NCI-H446 treated with DMSO at 0.1 percent for 48 hours (cell line): ENCODE measurements at regions not wholly inside any gene's neighbourhood (a gene's known extent, or its start where the extent isn't known, plus 50 kb on each side); places are given as distances from the start of the nearest gene placed in this dataset.
"Not testable (repeated sequence)": the region's sequence is repeated elsewhere in the genome, so short reads cannot be mapped to it uniquely, and the experiment has no call there.

ENCODE experiments used
- DNase-seq: peaks from one replicate; lab custom pipeline; 2025; lab: John Stamatoyannopoulos, UW

DNA sequence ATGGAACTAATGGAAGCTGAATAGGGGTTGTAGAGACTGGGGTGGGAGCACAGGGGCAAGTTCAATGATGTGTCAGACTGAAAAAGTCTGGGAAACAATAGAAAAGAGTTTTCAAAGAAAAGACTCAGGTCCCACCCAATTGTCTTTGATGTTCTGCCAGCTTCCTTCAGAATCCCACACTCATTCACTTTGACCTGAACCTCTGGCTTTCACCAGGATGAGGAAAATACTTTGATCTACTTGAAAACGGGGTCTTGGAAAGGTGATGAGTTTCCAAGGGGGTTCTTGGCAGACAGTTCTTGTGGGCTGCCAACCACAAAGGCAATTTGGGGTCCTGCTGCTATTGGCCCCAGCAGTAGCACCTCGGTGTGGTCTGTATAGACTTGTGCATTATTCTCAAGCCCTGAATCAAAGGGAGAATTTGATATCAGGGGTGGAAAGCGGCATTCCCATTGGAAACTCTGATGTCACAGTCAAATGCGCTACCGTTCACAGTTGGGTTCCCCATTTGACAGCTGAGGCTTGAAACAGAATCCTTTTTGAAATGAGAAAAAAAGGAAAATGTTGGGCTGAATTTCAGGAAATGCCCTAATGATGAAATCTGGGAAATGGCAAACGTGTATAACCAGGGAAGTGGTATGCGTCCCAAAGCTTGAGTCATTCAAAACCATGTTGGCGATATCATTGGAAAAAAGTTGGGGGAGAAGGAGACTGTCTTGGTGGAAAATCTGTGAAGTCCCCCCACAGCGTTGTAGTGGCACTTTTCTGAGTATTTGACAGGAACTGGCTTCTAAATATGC, 229.2 kb upstream of the LRTM1 start:
- no peak for DNase-seq

DNA sequence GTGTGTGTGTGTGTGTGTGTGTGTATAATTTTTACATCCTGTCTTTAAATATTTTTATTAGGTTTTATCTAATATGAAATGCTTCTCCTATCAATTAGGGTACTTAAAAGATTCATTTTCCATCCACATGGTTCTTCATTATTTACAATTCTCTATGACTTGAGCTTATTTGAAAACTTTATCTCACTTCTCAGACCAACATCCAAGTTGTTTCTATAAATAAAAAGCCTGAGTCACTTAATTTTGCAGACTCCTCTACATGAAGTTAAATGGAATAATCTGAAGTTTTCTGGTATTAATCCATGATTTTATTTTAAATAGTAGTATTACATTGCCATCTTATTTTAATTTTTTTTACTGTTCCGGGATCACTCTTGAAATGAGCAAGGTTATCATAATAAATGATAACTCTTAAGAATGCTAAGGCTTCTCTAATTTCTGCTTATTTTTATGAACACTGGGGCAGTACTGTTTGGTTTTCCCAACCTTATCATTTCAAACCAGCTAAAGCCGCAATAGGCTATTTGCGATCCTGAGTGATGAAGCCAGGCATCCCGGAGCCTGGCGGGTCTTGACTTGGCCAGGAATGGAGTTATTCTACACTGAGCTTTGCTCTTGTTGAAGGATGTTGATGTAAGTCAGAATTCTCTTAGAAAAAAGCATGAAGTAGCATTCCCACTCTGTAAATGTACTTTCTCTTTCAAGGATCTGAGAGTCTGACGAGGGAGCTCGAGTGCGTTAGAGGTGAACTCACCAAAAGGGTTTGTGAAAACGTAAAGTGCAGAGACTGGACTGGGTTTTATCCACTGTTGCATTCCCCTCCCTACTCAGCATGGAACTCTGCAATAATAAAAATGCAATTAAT, 220.2 kb upstream of the LRTM1 start:
- DNase-seq: no peak

DNA sequence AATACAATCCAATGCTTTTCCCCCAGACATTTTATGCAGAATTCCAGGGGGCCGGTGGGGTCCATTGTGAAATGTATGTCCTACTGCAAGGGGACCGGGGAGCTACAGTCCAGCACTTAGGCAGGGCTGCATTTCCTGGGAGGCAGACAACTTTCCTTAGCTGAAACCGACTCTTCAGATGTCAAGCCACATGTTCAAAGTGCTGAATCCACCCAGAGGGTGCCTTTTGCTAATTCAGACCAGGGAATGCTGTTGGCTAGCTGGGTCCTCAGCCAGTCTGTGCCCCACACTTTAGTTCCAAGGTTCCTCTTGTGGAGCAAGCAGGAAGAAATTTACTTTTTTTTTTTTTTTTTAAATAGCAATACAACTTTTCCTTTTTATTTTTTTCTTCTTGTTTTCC, 219.5 kb upstream of the LRTM1 start:
- no peak for DNase-seq

DNA sequence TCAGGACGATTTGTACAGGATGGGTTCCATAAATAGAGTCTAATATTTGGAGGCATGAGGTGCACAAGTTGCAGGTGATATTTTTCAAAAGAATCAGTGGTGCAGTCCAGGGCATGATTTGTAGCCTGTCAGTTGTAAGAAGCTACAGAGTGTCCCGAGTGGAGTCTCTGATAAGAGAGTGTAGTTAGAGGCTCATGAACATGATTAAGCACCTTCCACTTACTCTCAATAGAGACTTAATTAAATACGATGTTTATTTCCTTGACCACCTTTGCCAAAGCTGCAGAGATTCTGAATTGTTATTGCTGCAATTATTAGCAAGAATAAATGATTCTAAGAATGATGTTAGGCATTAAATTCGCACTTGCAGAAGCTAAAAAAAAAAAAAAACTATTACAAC, 218.4 kb upstream of the LRTM1 start:
- no peak for DNase-seq

DNA sequence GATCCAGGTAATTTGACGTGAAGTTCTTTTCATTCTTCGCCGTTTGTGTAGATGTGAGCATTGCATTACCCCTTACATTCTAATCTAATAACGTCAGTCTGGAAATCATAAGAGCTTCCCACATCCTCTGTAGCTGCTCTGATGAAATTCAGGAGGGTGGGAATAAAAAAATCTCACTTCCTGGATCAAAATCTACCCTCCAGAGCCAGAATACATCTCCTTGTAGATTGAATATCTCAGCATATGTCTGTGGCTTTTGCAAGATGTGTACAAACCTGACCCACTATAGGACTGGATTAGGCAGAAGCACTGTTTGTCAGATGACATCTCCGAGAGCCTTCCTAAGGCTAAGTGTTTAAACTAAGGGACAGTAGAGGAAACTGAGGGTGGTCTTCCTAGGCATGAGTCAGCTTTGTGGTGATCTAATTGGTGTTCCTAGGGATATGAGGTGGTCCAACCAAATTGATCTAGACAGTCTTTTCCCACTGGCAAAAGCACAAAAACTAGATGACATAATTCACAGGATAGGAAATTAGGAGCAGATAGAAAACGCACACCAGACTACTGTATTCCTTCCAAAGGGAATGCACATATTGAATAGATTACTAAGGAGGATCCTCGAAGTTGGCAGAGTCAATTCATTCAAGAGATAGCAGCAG, 216.3 kb upstream of the LRTM1 start:
- no peak for DNase-seq

DNA sequence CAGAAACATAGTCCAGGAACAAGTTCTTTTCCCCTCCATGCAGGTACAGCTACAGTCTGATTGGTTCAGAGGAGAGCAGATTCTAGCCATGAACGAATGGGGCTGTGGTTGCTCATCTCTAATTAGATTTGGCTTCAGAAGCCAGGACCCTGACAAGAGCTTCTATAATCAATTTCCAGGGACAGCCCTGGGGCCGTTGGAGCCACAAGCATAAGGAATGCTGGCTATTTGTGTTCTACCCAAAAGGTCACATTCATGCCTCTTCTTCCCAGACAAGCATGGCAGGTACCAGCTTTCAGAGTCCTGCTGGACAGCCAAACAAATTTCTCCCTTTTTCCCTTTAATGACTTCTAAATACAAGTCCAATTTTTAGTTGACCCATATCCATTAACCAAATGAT, 215.5 kb upstream of the LRTM1 start:
- DNase-seq: no peak

DNA sequence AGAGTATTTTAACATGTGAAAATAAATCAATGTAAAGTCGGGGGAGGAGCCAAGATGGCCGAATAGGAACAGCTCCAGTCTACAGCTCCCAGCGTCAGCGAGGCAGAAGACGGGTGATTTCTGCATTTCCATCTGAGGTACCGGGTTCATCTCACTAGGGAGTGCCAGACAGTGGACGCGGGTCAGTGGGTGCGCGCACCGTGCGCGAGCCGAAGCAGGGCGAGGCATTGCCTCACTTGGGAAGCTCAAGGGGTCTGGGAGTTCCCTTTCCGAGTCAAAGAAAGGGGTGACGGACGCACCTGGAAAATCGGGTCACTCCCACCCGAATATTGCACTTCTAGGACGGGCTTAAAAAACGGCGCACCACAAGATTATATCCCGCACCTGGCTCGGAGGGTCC, 208.4 kb upstream of the LRTM1 start:
- DNase-seq: not testable (repeated sequence)

DNA sequence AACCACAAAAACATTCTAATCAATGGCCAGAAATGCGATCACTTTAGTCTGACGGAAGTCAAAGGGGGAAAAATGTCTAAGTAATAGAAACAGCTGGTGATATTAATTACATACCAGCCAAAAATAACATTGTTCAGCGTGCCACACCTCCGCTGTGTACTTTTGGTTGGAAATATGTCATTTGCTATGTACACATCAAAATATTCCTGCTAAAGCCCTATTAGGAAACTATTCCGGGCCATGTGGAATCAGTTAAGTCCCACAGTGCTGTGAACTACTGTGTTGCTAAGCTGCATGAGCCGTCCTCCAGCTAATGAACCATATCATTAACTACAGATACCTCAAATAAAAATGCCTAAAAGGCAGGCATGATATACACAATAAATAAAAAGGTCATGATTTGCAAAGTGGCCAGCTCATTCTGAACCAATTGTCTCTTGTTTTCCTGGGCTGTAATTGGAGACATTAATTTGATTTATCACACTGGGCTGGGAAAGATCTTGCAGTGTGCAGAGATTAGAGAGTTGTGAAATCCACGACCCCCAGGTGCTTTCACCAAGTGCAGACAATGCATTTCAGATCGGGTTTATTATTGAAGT, 200.5 kb upstream of the LRTM1 start:
- DNase-seq: no peak

DNA sequence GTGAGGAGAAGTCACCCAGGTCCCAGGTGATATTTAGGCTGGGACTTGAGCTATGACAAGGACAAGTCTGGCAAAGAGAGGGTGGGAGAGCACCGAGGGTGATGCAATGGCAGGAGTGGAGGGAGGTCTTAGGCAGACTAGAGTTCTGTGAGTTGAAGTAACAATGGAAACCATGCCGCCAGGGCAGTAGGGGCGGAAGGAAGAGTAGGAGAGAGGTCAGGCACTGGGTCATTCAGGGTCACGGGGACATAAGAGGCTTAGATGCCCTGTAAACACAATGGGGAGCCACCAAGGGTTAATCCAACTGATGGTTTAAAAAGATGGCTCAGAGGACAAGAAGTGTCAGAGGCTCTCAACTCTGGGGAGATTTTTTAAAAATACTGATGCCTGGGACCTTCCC, 199.7 kb upstream of the LRTM1 start:
- DNase-seq: no peak

DNA sequence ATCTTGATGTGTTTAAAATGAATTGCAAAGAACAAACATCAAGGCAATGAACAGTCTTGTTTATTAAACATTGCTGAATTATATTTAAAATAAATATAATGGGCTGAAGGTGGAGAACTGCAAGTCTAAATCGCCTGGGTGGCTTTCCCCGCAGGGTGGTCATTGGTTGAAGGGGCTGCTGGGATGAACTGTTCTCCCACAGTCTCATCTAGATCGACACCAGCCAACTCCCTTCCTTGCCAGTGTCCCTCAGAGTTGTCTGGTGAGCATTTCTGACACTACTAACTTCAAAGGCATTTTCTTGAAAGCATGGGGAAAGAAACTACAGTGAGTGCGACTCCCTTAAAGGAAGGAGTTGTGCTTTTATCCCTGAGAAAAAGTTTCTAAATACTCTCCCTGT, 196.5 kb upstream of the LRTM1 start:
- DNase-seq: no peak
